ENCODE measurements at regions not wholly inside any gene's neighbourhood (a gene's known extent, or its start where the extent isn't known, plus 50 kb on each side); places are given as distances from the start of the nearest gene placed in this dataset.
"Not testable (repeated sequence)": the region's sequence is repeated elsewhere in the genome, so short reads cannot be mapped to it uniquely, and the experiment has no call there.

- no peak overlapping the region for H3K4me2 ChIP-seq (ENCODE audit: low read length)
- no peaks in the 10 kb centered on the region for H3K27me3 ChIP-seq (ENCODE audit: insufficient read depth, low read length)
- FAIRE-seq, result no peak
- H3K4me1 ChIP-seq (ENCODE audit: insufficient read depth, low read length), result no peaks in the 10 kb centered on the region
- H2AFZ ChIP-seq (ENCODE audit: low read depth, low read length), result no peak overlapping the region
- no peaks in the 10 kb centered on the region for H3K79me2 ChIP-seq (ENCODE audit: insufficient read depth, low read length)
- H3K36me3 ChIP-seq (ENCODE audit: insufficient read depth, low read length), result no peaks in the 10 kb centered on the region
- no peak overlapping the region for H3K4me3 Mint-ChIP-seq (ENCODE audit: unreplicated experiment)
- H3K9me3 ChIP-seq (ENCODE audit: insufficient read depth, low read depth, low read length), result no peaks in the 10 kb centered on the region
- peaks cover 4% of the 10 kb centered on the region for H3K4me1 Mint-ChIP-seq (ENCODE audit: low read depth, unreplicated experiment)
- DNase-seq (ENCODE audit: low read depth), result no peak
- no peak overlapping the region for H3K27ac Mint-ChIP-seq (ENCODE audit: unreplicated experiment)
- no peak overlapping the region for H3K27ac ChIP-seq (ENCODE audit: low read depth, low read length)
- TF ChIP-seq CTCF (IDR thresholded peaks at IDR 0.05; ENCODE audit: insufficient read depth, low read depth, low read length) (no peak), EZH2 (IDR thresholded peaks at IDR 0.05; ENCODE audit: insufficient read depth, low read length) (no peak)
- no peaks in the 10 kb centered on the region for H4K20me1 ChIP-seq (ENCODE audit: insufficient read depth, low read length)
- no peaks in the 10 kb centered on the region for H3K36me3 Mint-ChIP-seq (ENCODE audit: low read depth, unreplicated experiment)
- no peak overlapping the region for H3K4me3 ChIP-seq (ENCODE audit: insufficient read depth, low read depth, low read length)
- H3K9me3 Mint-ChIP-seq (ENCODE audit: unreplicated experiment), result peaks cover 10% of the 10 kb centered on the region
- peaks cover 4% of the 10 kb centered on the region for H3K27me3 Mint-ChIP-seq (ENCODE audit: low read depth, unreplicated experiment)
- H3K9ac ChIP-seq (ENCODE audit: low read length), result no peak overlapping the region
These were observed 57.1 kb upstream of the RBM24 start for GRCh38 chr6:17224056-17224455.

- not testable (repeated sequence) for FAIRE-seq; H3K9me3 ChIP-seq (ENCODE audit: insufficient read depth, low read depth, low read length)
These were observed 56.7 kb upstream of the RBM24 start for GRCh38 chr6:17224501-17224900.

GRCh38 chr6:17225767-17226630 is 55.2 kb upstream of the RBM24 start:
- Histone ChIP-seq H3K27me3 (ENCODE audit: insufficient read depth, low read length) (no peaks in the 10 kb centered on the region), H2AFZ (ENCODE audit: low read depth, low read length) (no peak overlapping the region), H3K36me3 (ENCODE audit: insufficient read depth, low read length) (no peaks in the 10 kb centered on the region), H3K4me1 (ENCODE audit: insufficient read depth, low read length) (no peaks in the 10 kb centered on the region), H4K20me1 (ENCODE audit: insufficient read depth, low read length) (no peaks in the 10 kb centered on the region), H3K4me2 (ENCODE audit: low read length) (no peak overlapping the region), H3K79me2 (ENCODE audit: insufficient read depth, low read length) (no peaks in the 10 kb centered on the region), H3K9ac (ENCODE audit: low read length) (no peak overlapping the region), H3K4me3 (ENCODE audit: insufficient read depth, low read depth, low read length) (no peak overlapping the region), H3K9me3 (ENCODE audit: insufficient read depth, low read depth, low read length) (no peaks in the 10 kb centered on the region), H3K27ac (ENCODE audit: low read depth, low read length) (no peak overlapping the region)
- peaks cover 10% of the 10 kb centered on the region for H3K9me3 Mint-ChIP-seq (ENCODE audit: unreplicated experiment)
- H3K27me3 Mint-ChIP-seq (ENCODE audit: low read depth, unreplicated experiment), result peaks cover 3% of the 10 kb centered on the region
- no peak overlapping the region for H3K4me3 Mint-ChIP-seq (ENCODE audit: unreplicated experiment)
- DNase-seq (ENCODE audit: low read depth) (no peak), FAIRE-seq (no peak)
- H3K4me1 Mint-ChIP-seq (ENCODE audit: low read depth, unreplicated experiment), result peaks cover 4% of the 10 kb centered on the region
- no peaks in the 10 kb centered on the region for H3K36me3 Mint-ChIP-seq (ENCODE audit: low read depth, unreplicated experiment)
- TF ChIP-seq CTCF (IDR thresholded peaks at IDR 0.05; ENCODE audit: insufficient read depth, low read depth, low read length) (no peak), EZH2 (IDR thresholded peaks at IDR 0.05; ENCODE audit: insufficient read depth, low read length) (no peak)
- H3K27ac Mint-ChIP-seq (ENCODE audit: unreplicated experiment), result no peak overlapping the region

More at GRCh38 chr6:17224501-17224900, 56.7 kb upstream of the RBM24 start:
- not testable (repeated sequence) for H3K4me1 Mint-ChIP-seq (ENCODE audit: low read depth, unreplicated experiment); H3K36me3 Mint-ChIP-seq (ENCODE audit: low read depth, unreplicated experiment); H4K20me1 ChIP-seq (ENCODE audit: insufficient read depth, low read length); H3K4me2 ChIP-seq (ENCODE audit: low read length); H3K27me3 ChIP-seq (ENCODE audit: insufficient read depth, low read length); H2AFZ ChIP-seq (ENCODE audit: low read depth, low read length); H3K4me3 Mint-ChIP-seq (ENCODE audit: unreplicated experiment); H3K27me3 Mint-ChIP-seq (ENCODE audit: low read depth, unreplicated experiment); H3K9ac ChIP-seq (ENCODE audit: low read length); H3K4me3 ChIP-seq (ENCODE audit: insufficient read depth, low read depth, low read length); H3K27ac Mint-ChIP-seq (ENCODE audit: unreplicated experiment); H3K4me1 ChIP-seq (ENCODE audit: insufficient read depth, low read length); H3K79me2 ChIP-seq (ENCODE audit: insufficient read depth, low read length); H3K36me3 ChIP-seq (ENCODE audit: insufficient read depth, low read length); DNase-seq (ENCODE audit: low read depth); H3K27ac ChIP-seq (ENCODE audit: low read depth, low read length)
- H3K9me3 Mint-ChIP-seq (ENCODE audit: unreplicated experiment), result peaks cover 10% of the 10 kb centered on the region
